ENCODE measurements at regions not wholly inside any gene's neighbourhood (a gene's known extent, or its start where the extent isn't known, plus 50 kb on each side); places are given as distances from the start of the nearest gene placed in this dataset.
"Not testable (repeated sequence)": the region's sequence is repeated elsewhere in the genome, so short reads cannot be mapped to it uniquely, and the experiment has no call there.

GRCh38 chr4:128649575-128650205 is 159.8 kb upstream of the JADE1 start:
- no peaks in the 10 kb centered on the region for H3K27me3 ChIP-seq (replicated peaks in 1 of 2; ENCODE audit: control insufficient read depth in 2 of 2, extremely low read depth in 1 of 2, insufficient read depth in 2 of 2, low read length in 1 of 2)
- no peak overlapping the region for H3K27ac ChIP-seq (ENCODE audit: low read length)
- H3K9me3 ChIP-seq = no peaks in the 10 kb centered on the region
- Mint-ChIP-seq H3K4me1 (no peaks in the 10 kb centered on the region), H3K4me3 (no peak overlapping the region), H3K36me3 (no peaks in the 10 kb centered on the region), H3K9me3 (peaks cover 0 to 9% (median 2%) of the 10 kb centered on the region in 3 donors), H3K27me3 (peaks cover 0 to 9% of the 10 kb centered on the region in 2 donors), H3K27ac (no peak overlapping the region)
- H3K4me3 ChIP-seq (ENCODE audit: control insufficient read depth in 1 of 2, extremely low read depth in 1 of 2, low read length in 1 of 2) = no peak overlapping the region
- no peaks in the 10 kb centered on the region for H3K4me1 ChIP-seq (ENCODE audit: control insufficient read depth in 1 of 2, extremely low read depth in 1 of 2, insufficient read depth in 2 of 2, low read length in 2 of 2)
- ChIA-PET POLR2A (no interaction called here), CTCF (no interaction called here)
- no CpG with 5 or more reads among the region's 1 CpG for WGBS (ENCODE audit: insufficient coverage)
- ATAC-seq (replicated peaks in 1 of 4) = no peak
- DNase-seq = no peak
- H3K36me3 ChIP-seq (ENCODE audit: control insufficient read depth in 2 of 2, extremely low read depth in 1 of 2, insufficient read depth in 1 of 2, low read length in 1 of 2) = no peaks in the 10 kb centered on the region

- Histone ChIP-seq H3K4me3 (ENCODE audit: control insufficient read depth in 1 of 2, extremely low read depth in 1 of 2, low read length in 1 of 2) (no peak overlapping the region), H3K9me3 (no peaks in the 10 kb centered on the region), H3K27me3 (replicated peaks in 1 of 2; ENCODE audit: control insufficient read depth in 2 of 2, extremely low read depth in 1 of 2, insufficient read depth in 2 of 2, low read length in 1 of 2) (no peaks in the 10 kb centered on the region), H3K36me3 (ENCODE audit: control insufficient read depth in 2 of 2, extremely low read depth in 1 of 2, insufficient read depth in 1 of 2, low read length in 1 of 2) (no peaks in the 10 kb centered on the region), H3K27ac (ENCODE audit: low read length) (no peak overlapping the region), H3K4me1 (ENCODE audit: control insufficient read depth in 1 of 2, extremely low read depth in 1 of 2, insufficient read depth in 2 of 2, low read length in 2 of 2) (no peaks in the 10 kb centered on the region)
- Mint-ChIP-seq H3K9me3 (peaks cover 0 to 4% (median 0%) of the 10 kb centered on the region in 3 donors), H3K36me3 (no peaks in the 10 kb centered on the region), H3K4me1 (no peaks in the 10 kb centered on the region), H3K27ac (no peak overlapping the region), H3K4me3 (no peak overlapping the region), H3K27me3 (peaks cover 0 to 9% of the 10 kb centered on the region in 2 donors)
- 83% methylated on average over 1 of the region's 1 CpG for WGBS (ENCODE audit: insufficient coverage)
- ATAC-seq (replicated peaks in 1 of 4) (no peak), DNase-seq (no peak)
- ChIA-PET POLR2A (no interaction called here), CTCF (no interaction called here)
Measured at GRCh38 chr4:128649161-128649560, 160.3 kb upstream of the JADE1 start.

GRCh38 chr4:128648021-128648420 is 161.5 kb upstream of the JADE1 start:
- Mint-ChIP-seq H3K9me3 (no peaks in the 10 kb centered on the region), H3K27ac (no peak overlapping the region), H3K36me3 (no peaks in the 10 kb centered on the region), H3K4me3 (no peak overlapping the region), H3K27me3 (peaks cover 0 to 8% of the 10 kb centered on the region in 2 donors), H3K4me1 (no peaks in the 10 kb centered on the region)
- Histone ChIP-seq H3K27me3 (replicated peaks in 1 of 2; ENCODE audit: control insufficient read depth in 2 of 2, extremely low read depth in 1 of 2, insufficient read depth in 2 of 2, low read length in 1 of 2) (no peaks in the 10 kb centered on the region), H3K4me3 (ENCODE audit: control insufficient read depth in 1 of 2, extremely low read depth in 1 of 2, low read length in 1 of 2) (no peak overlapping the region), H3K27ac (ENCODE audit: low read length) (no peak overlapping the region), H3K36me3 (ENCODE audit: control insufficient read depth in 2 of 2, extremely low read depth in 1 of 2, insufficient read depth in 1 of 2, low read length in 1 of 2) (no peaks in the 10 kb centered on the region), H3K4me1 (ENCODE audit: control insufficient read depth in 1 of 2, extremely low read depth in 1 of 2, insufficient read depth in 2 of 2, low read length in 2 of 2) (no peaks in the 10 kb centered on the region), H3K9me3 (no peaks in the 10 kb centered on the region)
- POLR2A ChIA-PET = no interaction called here
- no peak for ATAC-seq (replicated peaks in 1 of 4)
- CTCF ChIA-PET = no interaction called here
- WGBS (ENCODE audit: insufficient coverage) = no CpG with 5 or more reads among the region's 1 CpG
- DNase-seq = no peak

- H3K36me3 Mint-ChIP-seq; H3K9me3 Mint-ChIP-seq; H3K27ac ChIP-seq (ENCODE audit: low read length); H3K9me3 ChIP-seq; ATAC-seq (replicated peaks in 1 of 4); H3K27ac Mint-ChIP-seq; POLR2A ChIA-PET; H3K4me3 Mint-ChIP-seq; H3K36me3 ChIP-seq (ENCODE audit: control insufficient read depth in 2 of 2, extremely low read depth in 1 of 2, insufficient read depth in 1 of 2, low read length in 1 of 2); H3K27me3 ChIP-seq (replicated peaks in 1 of 2; ENCODE audit: control insufficient read depth in 2 of 2, extremely low read depth in 1 of 2, insufficient read depth in 2 of 2, low read length in 1 of 2); CTCF ChIA-PET; H3K4me1 ChIP-seq (ENCODE audit: control insufficient read depth in 1 of 2, extremely low read depth in 1 of 2, insufficient read depth in 2 of 2, low read length in 2 of 2); DNase-seq; H3K4me3 ChIP-seq (ENCODE audit: control insufficient read depth in 1 of 2, extremely low read depth in 1 of 2, low read length in 1 of 2); H3K4me1 Mint-ChIP-seq; H3K27me3 Mint-ChIP-seq: not testable (repeated sequence)
- WGBS (ENCODE audit: insufficient coverage) = no CpG with 5 or more reads among the region's 1 CpG
Measured at GRCh38 chr4:128646893-128647292, 162.6 kb upstream of the JADE1 start.

GRCh38 chr4:128644693-128645654 is 164.5 kb upstream of the JADE1 start:
- CTCF ChIA-PET; H3K4me1 ChIP-seq (ENCODE audit: control insufficient read depth in 1 of 2, extremely low read depth in 1 of 2, insufficient read depth in 2 of 2, low read length in 2 of 2); H3K27ac Mint-ChIP-seq; H3K4me1 Mint-ChIP-seq; H3K9me3 Mint-ChIP-seq; H3K4me3 ChIP-seq (ENCODE audit: control insufficient read depth in 1 of 2, extremely low read depth in 1 of 2, low read length in 1 of 2); H3K27me3 Mint-ChIP-seq; ATAC-seq (replicated peaks in 1 of 4); H3K36me3 ChIP-seq (ENCODE audit: control insufficient read depth in 2 of 2, extremely low read depth in 1 of 2, insufficient read depth in 1 of 2, low read length in 1 of 2); POLR2A ChIA-PET; H3K36me3 Mint-ChIP-seq; H3K4me3 Mint-ChIP-seq; DNase-seq; H3K27me3 ChIP-seq (replicated peaks in 1 of 2; ENCODE audit: control insufficient read depth in 2 of 2, extremely low read depth in 1 of 2, insufficient read depth in 2 of 2, low read length in 1 of 2); H3K9me3 ChIP-seq; H3K27ac ChIP-seq (ENCODE audit: low read length): not testable (repeated sequence)
- 80% methylated on average over 15 of the region's 18 CpGs for WGBS (ENCODE audit: insufficient coverage)

- H3K27me3 ChIP-seq (replicated peaks in 1 of 2; ENCODE audit: control insufficient read depth in 2 of 2, extremely low read depth in 1 of 2, insufficient read depth in 2 of 2, low read length in 1 of 2); H3K4me1 ChIP-seq (ENCODE audit: control insufficient read depth in 1 of 2, extremely low read depth in 1 of 2, insufficient read depth in 2 of 2, low read length in 2 of 2); H3K27ac Mint-ChIP-seq; H3K4me3 Mint-ChIP-seq; ATAC-seq (replicated peaks in 1 of 4); POLR2A ChIA-PET; H3K9me3 ChIP-seq; H3K36me3 Mint-ChIP-seq; H3K36me3 ChIP-seq (ENCODE audit: control insufficient read depth in 2 of 2, extremely low read depth in 1 of 2, insufficient read depth in 1 of 2, low read length in 1 of 2); H3K27me3 Mint-ChIP-seq; H3K27ac ChIP-seq (ENCODE audit: low read length); H3K9me3 Mint-ChIP-seq; CTCF ChIA-PET; H3K4me3 ChIP-seq (ENCODE audit: control insufficient read depth in 1 of 2, extremely low read depth in 1 of 2, low read length in 1 of 2); DNase-seq; H3K4me1 Mint-ChIP-seq: not testable (repeated sequence)
- 94% methylated on average over 3 of the region's 3 CpGs for WGBS (ENCODE audit: insufficient coverage)
Measured at GRCh38 chr4:128644107-128644506, 165.4 kb upstream of the JADE1 start.

Data from T-cell (primary cell).